ENCODE measurements at regions not wholly inside any gene's neighbourhood (a gene's known extent, or its start where the extent isn't known, plus 50 kb on each side); places are given as distances from the start of the nearest gene placed in this dataset.

GRCh38 chr21:27719226-27719625 is 752.3 kb upstream of the ADAMTS5 start:
- intact Hi-C loops (cut with micrococcal nuclease; ENCODE audit: unreplicated experiment), result no loop called here
- no peak overlapping the region for H3K4me3 Mint-ChIP-seq (ENCODE audit: unreplicated experiment)
- CTCF ChIA-PET, result no interaction called here

GRCh38 chr21:27715131-27715530 is 748.2 kb upstream of the ADAMTS5 start:
- CTCF ChIA-PET, result no interaction called here

More at GRCh38 chr21:27719226-27719625, 752.3 kb upstream of the ADAMTS5 start:
- TF ChIP-seq CTCF (IDR thresholded peaks at IDR 0.05; ENCODE audit: insufficient read depth in 1 of 2, low read depth in 1 of 2, low read length in 1 of 2, severe bottlenecking in 1 of 2, unreplicated experiment in 1 of 2), result no peak
- H3K4me3 ChIP-seq (ENCODE audit: low read depth, low read length), result no peak overlapping the region
- peaks cover 18% of the 10 kb centered on the region for H3K4me1 ChIP-seq
- H3K4me1 Mint-ChIP-seq (ENCODE audit: low read depth, unreplicated experiment), result peaks cover 10% of the 10 kb centered on the region
- H3K27ac Mint-ChIP-seq (ENCODE audit: unreplicated experiment), result no peak overlapping the region
- peaks cover 7% of the 10 kb centered on the region; the same call in 1 of the 2 replicates for H3K9me3 ChIP-seq
- no peaks in the 10 kb centered on the region for H3K36me3 Mint-ChIP-seq (ENCODE audit: insufficient read depth, unreplicated experiment)
- no TSS peak for BruUV-seq (replicated peaks)
- H3K9me3 Mint-ChIP-seq (ENCODE audit: unreplicated experiment), result no peaks in the 10 kb centered on the region
- H3K27me3 ChIP-seq (replicated peaks; ENCODE audit: control insufficient read depth, insufficient read depth, low read length), result no peaks in the 10 kb centered on the region
- POLR2A ChIA-PET, result no interaction called here
- no peaks in the 10 kb centered on the region for H3K36me3 ChIP-seq (ENCODE audit: control insufficient read depth, insufficient read depth, low read length)
- no peak for DNase-seq
- H3K27me3 Mint-ChIP-seq (ENCODE audit: insufficient read depth, unreplicated experiment), result no peaks in the 10 kb centered on the region

GRCh38 chr21:27713154-27714109 is 746.5 kb upstream of the ADAMTS5 start:
- H3K4me3 Mint-ChIP-seq (ENCODE audit: unreplicated experiment), result no peak overlapping the region
- Histone ChIP-seq H3K4me1 (no peaks in the 10 kb centered on the region), H3K27me3 (replicated peaks; ENCODE audit: control insufficient read depth, insufficient read depth, low read length) (no peaks in the 10 kb centered on the region), H3K4me3 (ENCODE audit: low read depth, low read length) (no peak overlapping the region), H3K9me3 (no peaks in the 10 kb centered on the region), H3K36me3 (ENCODE audit: control insufficient read depth, insufficient read depth, low read length) (no peaks in the 10 kb centered on the region)
- no peak for TF ChIP-seq CTCF (IDR thresholded peaks at IDR 0.05; ENCODE audit: insufficient read depth in 1 of 2, low read depth in 1 of 2, low read length in 1 of 2, severe bottlenecking in 1 of 2, unreplicated experiment in 1 of 2)
- no peaks in the 10 kb centered on the region for H3K4me1 Mint-ChIP-seq (ENCODE audit: low read depth, unreplicated experiment)
- BruUV-seq (replicated peaks), result no TSS peak
- CTCF ChIA-PET, result no interaction called here
- H3K9me3 Mint-ChIP-seq (ENCODE audit: unreplicated experiment), result peaks cover 21% of the 10 kb centered on the region
- H3K36me3 Mint-ChIP-seq (ENCODE audit: insufficient read depth, unreplicated experiment), result no peaks in the 10 kb centered on the region
- no peak overlapping the region for H3K27ac Mint-ChIP-seq (ENCODE audit: unreplicated experiment)
- intact Hi-C loops (cut with micrococcal nuclease; ENCODE audit: unreplicated experiment), result no loop called here
- DNase-seq, result no peak
- POLR2A ChIA-PET, result no interaction called here
- H3K27me3 Mint-ChIP-seq (ENCODE audit: insufficient read depth, unreplicated experiment), result peaks cover 3% of the 10 kb centered on the region

More at GRCh38 chr21:27715131-27715530, 748.2 kb upstream of the ADAMTS5 start:
- BruUV-seq (replicated peaks), result no TSS peak
- DNase-seq, result no peak
- H3K4me1 Mint-ChIP-seq (ENCODE audit: low read depth, unreplicated experiment), result no peaks in the 10 kb centered on the region
- H3K4me1 ChIP-seq, result no peaks in the 10 kb centered on the region
- H3K27me3 ChIP-seq (replicated peaks; ENCODE audit: control insufficient read depth, insufficient read depth, low read length), result no peaks in the 10 kb centered on the region
- no peak overlapping the region for H3K4me3 Mint-ChIP-seq (ENCODE audit: unreplicated experiment)
- no peak overlapping the region for H3K4me3 ChIP-seq (ENCODE audit: low read depth, low read length)
- TF ChIP-seq CTCF (IDR thresholded peaks at IDR 0.05; ENCODE audit: insufficient read depth in 1 of 2, low read depth in 1 of 2, low read length in 1 of 2, severe bottlenecking in 1 of 2, unreplicated experiment in 1 of 2), result no peak
- H3K9me3 ChIP-seq, result no peaks in the 10 kb centered on the region
- H3K27ac Mint-ChIP-seq (ENCODE audit: unreplicated experiment), result no peak overlapping the region
- H3K27me3 Mint-ChIP-seq (ENCODE audit: insufficient read depth, unreplicated experiment), result no peaks in the 10 kb centered on the region
- H3K36me3 Mint-ChIP-seq (ENCODE audit: insufficient read depth, unreplicated experiment), result no peaks in the 10 kb centered on the region
- H3K36me3 ChIP-seq (ENCODE audit: control insufficient read depth, insufficient read depth, low read length), result no peaks in the 10 kb centered on the region
- intact Hi-C loops (cut with micrococcal nuclease; ENCODE audit: unreplicated experiment), result no loop called here
- POLR2A ChIA-PET, result no interaction called here
- H3K9me3 Mint-ChIP-seq (ENCODE audit: unreplicated experiment), result peaks cover 4% of the 10 kb centered on the region

All from Caco-2 (cell line).